Neural cell (in vitro differentiated cells): ENCODE measurements at regions not wholly inside any gene's neighbourhood (a gene's known extent, or its start where the extent isn't known, plus 50 kb on each side); places are given as distances from the start of the nearest gene placed in this dataset.

Source experiments
- H2AFZ ChIP-seq: fragments of 200-600, 300-800 bp; sonication (generic), shearing (Covaris generic); 2 replicates; pipeline ENCODE4 v1.6.0; 2014; ENCODE audit warnings: low read depth, mild to moderate bottlenecking, antibody characterized with exemption, low read length, moderate library complexity
- H3F3A ChIP-seq: fragments of 200-600 bp; shearing (Covaris generic); 2 replicates; pipeline ENCODE4 v1.6.1; 2016; ENCODE audit warnings: mild to moderate bottlenecking, moderate library complexity, mixed read lengths, antibody characterized with exemption, low read length; ENCODE audit not compliant: insufficient read depth, poor library complexity, severe bottlenecking
- H3K27ac ChIP-seq: fragments of 200-600, 300-800 bp; sonication (generic), shearing (Covaris generic); 2 replicates; pipeline ENCODE4 v1.5.1; 2014; ENCODE audit warnings: mild to moderate bottlenecking, low read length, moderate library complexity
- H3K27me3 ChIP-seq: fragments of 300-800, 200-600 bp; sonication (generic), shearing (Covaris generic); 2 replicates; pipeline ENCODE4 v1.6.0; 2014; ENCODE audit warnings: mild to moderate bottlenecking, low read depth, low read length, moderate library complexity; ENCODE audit not compliant: insufficient read depth
- H3K36me3 ChIP-seq: fragments of 300-800, 200-600 bp; sonication (generic), shearing (Covaris generic); 2 replicates; pipeline ENCODE4 v1.5.1; 2014; ENCODE audit warnings: mild to moderate bottlenecking, antibody characterized with exemption, low read length, moderate library complexity; ENCODE audit not compliant: insufficient read depth
- H3K4me2 ChIP-seq: fragments of 300-800, 200-600 bp; sonication (generic), shearing (Covaris generic); 2 replicates; pipeline ENCODE4 v1.6.0; 2014; ENCODE audit warnings: mild to moderate bottlenecking, low read length
- H3K4me3 ChIP-seq: fragments of 300-800, 200-600 bp; sonication (generic), shearing (Covaris generic); 2 replicates; pipeline ENCODE4 v1.5.1; 2014; ENCODE audit warnings: mild to moderate bottlenecking, low read length, moderate library complexity
- H3K79me2 ChIP-seq: fragments of 200-600 bp; shearing (Covaris generic); replicated peaks from 2 replicates; pipeline ENCODE4 v1.6.0; 2014; ENCODE audit warnings: mild to moderate bottlenecking, low read length, moderate library complexity; ENCODE audit not compliant: insufficient read depth
- H3K9ac ChIP-seq: fragments of 300-800, 200-600 bp; sonication (generic), shearing (Covaris generic); 2 replicates; pipeline ENCODE4 v1.6.1; 2016; ENCODE audit warnings: mild to moderate bottlenecking, low read length, mixed read lengths
- H3K9me2 ChIP-seq: fragments of 200-600 bp; shearing (Covaris generic); 2 replicates; pipeline ENCODE4 v1.6.1; 2016; ENCODE audit warnings: mild to moderate bottlenecking, low read length, mixed read lengths; ENCODE audit not compliant: insufficient read depth
- H3K9me3 ChIP-seq: fragments of 200-600, 300-800 bp; sonication (generic), shearing (Covaris generic); 2 replicates; pipeline ENCODE4 v1.6.1; 2016; ENCODE audit warnings: mild to moderate bottlenecking, mixed run types, low read length, moderate library complexity, mixed read lengths
- H4K20me1 ChIP-seq: fragments of 200-600 bp; shearing (Covaris generic); 2 replicates; pipeline ENCODE4 v1.6.1; 2016; ENCODE audit warnings: mild to moderate bottlenecking, mixed run types; ENCODE audit not compliant: insufficient read depth
- EP300 ChIP-seq: fragments of 450-650 bp; conservative IDR thresholded peaks from 2 replicates; pipeline ENCODE4 v1.6.1; 2014; ENCODE audit warnings: antibody characterized with exemption, mild to moderate bottlenecking, moderate library complexity; ENCODE audit not compliant: poor library complexity, severe bottlenecking
- EZH2 ChIP-seq: fragments of 200-600, 300-800 bp; shearing (Covaris generic), sonication (generic); IDR thresholded peaks from 2 replicates; pipeline ENCODE4 v1.6.1; 2014; ENCODE audit warnings: antibody characterized with exemption, low read length, borderline replicate concordance, mild to moderate bottlenecking; ENCODE audit not compliant: insufficient read depth, poor library complexity, severe bottlenecking
- MXI1 ChIP-seq: fragments of 450-650 bp; conservative IDR thresholded peaks from 2 replicates; pipeline ENCODE4 v1.6.1; 2014; ENCODE audit warnings: antibody characterized with exemption, mild to moderate bottlenecking; ENCODE audit not compliant: poor library complexity, severe bottlenecking
- POLR2AphosphoS5 ChIP-seq: IDR thresholded peaks from 2 replicates; pipeline ENCODE4 v1.6.1; 2012
- RAD21 ChIP-seq: fragments of 450-650 bp; conservative IDR thresholded peaks from 2 replicates; pipeline ENCODE4 v1.6.1; 2014; ENCODE audit warnings: antibody characterized with exemption, mild to moderate bottlenecking, moderate library complexity
- REST ChIP-seq: IDR thresholded peaks from 2 replicates; pipeline ENCODE4 v1.6.1; 2012; ENCODE audit warnings: borderline replicate concordance
- SMC3 ChIP-seq: fragments of 450-650 bp; conservative IDR thresholded peaks from 2 replicates; pipeline ENCODE4 v1.6.1; 2014; ENCODE audit warnings: antibody characterized with exemption, mild to moderate bottlenecking, moderate library complexity; ENCODE audit not compliant: poor library complexity
- TAF1 ChIP-seq: IDR thresholded peaks from 2 replicates; pipeline ENCODE4 v1.6.1; 2012; ENCODE audit warnings: low read depth
- TF ChIP-seq, protein P1 (sequence below): fragments of 450-650 bp; IDR thresholded peaks from 2 replicates; pipeline ENCODE4 v1.5.1; 2014; ENCODE audit warnings: antibody characterized with exemption, mild to moderate bottlenecking, moderate library complexity; ENCODE audit not compliant: poor library complexity, severe bottlenecking

- Histone ChIP-seq H3K79me2 (no peaks in the 10 kb centered on the region), H2AFZ (no peak overlapping the region), H3F3A (no peaks in the 10 kb centered on the region), H3K4me2 (no peak overlapping the region), H3K4me3 (no peak overlapping the region), H3K27me3 (no peaks in the 10 kb centered on the region), H3K27ac (no peak overlapping the region), H3K9me3 (no peaks in the 10 kb centered on the region), H3K36me3 (no peaks in the 10 kb centered on the region), H4K20me1 (no peaks in the 10 kb centered on the region), H3K9ac (no peak overlapping the region), H3K9me2 (no peaks in the 10 kb centered on the region)
- no peak for TF ChIP-seq EZH2
- no peak for TF ChIP-seq EP300
- no peak for TF ChIP-seq RAD21
- TF ChIP-seq POLR2AphosphoS5, result no peak
- no peak for TF ChIP-seq TAF1
- no peak for TF ChIP-seq SMC3
- TF ChIP-seq, protein P1, sequence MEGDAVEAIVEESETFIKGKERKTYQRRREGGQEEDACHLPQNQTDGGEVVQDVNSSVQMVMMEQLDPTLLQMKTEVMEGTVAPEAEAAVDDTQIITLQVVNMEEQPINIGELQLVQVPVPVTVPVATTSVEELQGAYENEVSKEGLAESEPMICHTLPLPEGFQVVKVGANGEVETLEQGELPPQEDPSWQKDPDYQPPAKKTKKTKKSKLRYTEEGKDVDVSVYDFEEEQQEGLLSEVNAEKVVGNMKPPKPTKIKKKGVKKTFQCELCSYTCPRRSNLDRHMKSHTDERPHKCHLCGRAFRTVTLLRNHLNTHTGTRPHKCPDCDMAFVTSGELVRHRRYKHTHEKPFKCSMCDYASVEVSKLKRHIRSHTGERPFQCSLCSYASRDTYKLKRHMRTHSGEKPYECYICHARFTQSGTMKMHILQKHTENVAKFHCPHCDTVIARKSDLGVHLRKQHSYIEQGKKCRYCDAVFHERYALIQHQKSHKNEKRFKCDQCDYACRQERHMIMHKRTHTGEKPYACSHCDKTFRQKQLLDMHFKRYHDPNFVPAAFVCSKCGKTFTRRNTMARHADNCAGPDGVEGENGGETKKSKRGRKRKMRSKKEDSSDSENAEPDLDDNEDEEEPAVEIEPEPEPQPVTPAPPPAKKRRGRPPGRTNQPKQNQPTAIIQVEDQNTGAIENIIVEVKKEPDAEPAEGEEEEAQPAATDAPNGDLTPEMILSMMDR, result no peak
Observed at GRCh38 chr18:39450958-39451357, 1885.4 kb upstream of the CELF4 start.

DNA sequence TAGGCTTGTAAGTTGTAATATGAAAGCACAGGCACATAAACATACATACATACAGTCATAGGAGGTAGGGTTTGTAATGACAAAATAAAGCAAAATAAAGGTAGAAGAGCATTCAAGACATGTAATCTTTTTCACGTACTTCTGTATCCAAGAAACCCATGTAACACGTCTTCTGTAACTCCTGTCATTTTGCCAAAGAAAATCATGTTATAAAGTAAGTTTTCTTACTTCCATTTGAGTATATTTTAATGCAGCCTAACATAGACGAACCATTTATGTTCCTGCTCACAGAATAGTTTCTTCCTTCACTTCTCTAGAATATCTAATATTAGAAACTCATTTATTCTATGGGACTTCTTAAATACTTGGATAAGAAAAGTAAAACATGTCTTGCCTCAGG lies 1884.0 kb upstream of the CELF4 start:
- H3K9ac ChIP-seq, result no peak overlapping the region
- no peaks in the 10 kb centered on the region for H3K36me3 ChIP-seq
- no peaks in the 10 kb centered on the region for H3K79me2 ChIP-seq
- H3F3A ChIP-seq, result no peaks in the 10 kb centered on the region
- no peaks in the 10 kb centered on the region for H3K27me3 ChIP-seq
- H4K20me1 ChIP-seq, result no peaks in the 10 kb centered on the region
- no peak overlapping the region for H3K4me3 ChIP-seq
- H2AFZ ChIP-seq, result no peak overlapping the region
- H3K4me2 ChIP-seq, result no peak overlapping the region
- no peak overlapping the region for H3K27ac ChIP-seq
- no peaks in the 10 kb centered on the region for H3K9me3 ChIP-seq
- no peak for TF ChIP-seq SMC3
- TF ChIP-seq TAF1, result no peak
- no peak for TF ChIP-seq EP300
- TF ChIP-seq, protein P1, result no peak
- TF ChIP-seq EZH2, result no peak
- no peak for TF ChIP-seq REST
- no peak for TF ChIP-seq POLR2AphosphoS5
- TF ChIP-seq RAD21, result no peak
- no peak for TF ChIP-seq MXI1
- no peaks in the 10 kb centered on the region for H3K9me2 ChIP-seq
